Hepatocyte (in vitro differentiated cells): ENCODE measurements at regions not wholly inside any gene's neighbourhood (a gene's known extent, or its start where the extent isn't known, plus 50 kb on each side); places are given as distances from the start of the nearest gene placed in this dataset.

Source experiments
- DNase-seq: peaks from one replicate; pipeline ENCODE4 v3.0.0-alpha.2; 2016; ENCODE audit warnings: low spot score
- H2AFZ ChIP-seq: fragments of 200-600 bp; sonication (generic); 2 replicates; pipeline ENCODE4 v1.6.0; 2016; ENCODE audit warnings: antibody characterized with exemption, mild to moderate bottlenecking
- H3K27ac ChIP-seq: fragments of 200-600 bp; sonication (generic); 2 replicates; pipeline ENCODE4 v1.5.1; 2016; ENCODE audit warnings: mild to moderate bottlenecking
- H3K27me3 ChIP-seq: fragments of 200-600 bp; sonication (generic); 2 replicates; pipeline ENCODE4 v1.6.1; 2016
- H3K36me3 ChIP-seq: fragments of 200-600 bp; sonication (generic); replicated peaks from 2 replicates; pipeline ENCODE4 v1.5.1; 2016; ENCODE audit warnings: low read depth; ENCODE audit not compliant: insufficient read depth
- H3K4me1 ChIP-seq: fragments of 200-600 bp; sonication (generic); 2 replicates; pipeline ENCODE4 v1.5.1; 2016; ENCODE audit warnings: mild to moderate bottlenecking, moderate library complexity; ENCODE audit not compliant: insufficient read depth
- H3K4me2 ChIP-seq: fragments of 200-600 bp; sonication (generic); 2 replicates; pipeline ENCODE4 v1.6.0; 2016
- H3K4me3 ChIP-seq: fragments of 200-600 bp; sonication (generic); 2 replicates; pipeline ENCODE4 v1.5.1; 2016; ENCODE audit warnings: mild to moderate bottlenecking
- H3K79me2 ChIP-seq: fragments of 200-600 bp; sonication (generic); 2 replicates; pipeline ENCODE4 v1.6.0; 2017; ENCODE audit warnings: mild to moderate bottlenecking
- H3K9me2 ChIP-seq: fragments of 200-600 bp; sonication (generic); replicated peaks from 2 replicates; pipeline ENCODE4 v1.6.0; 2017; ENCODE audit warnings: mild to moderate bottlenecking; ENCODE audit not compliant: insufficient read depth
- H3K9me3 ChIP-seq: fragments of 200-600 bp; sonication (generic); 2 replicates; pipeline ENCODE4 v1.5.1; 2016; ENCODE audit warnings: low read depth, mild to moderate bottlenecking
- H4K20me1 ChIP-seq: fragments of 200-600 bp; sonication (generic); 2 replicates; pipeline ENCODE4 v1.6.0; 2016; ENCODE audit warnings: mild to moderate bottlenecking; ENCODE audit not compliant: insufficient read depth, poor library complexity, severe bottlenecking
- EZH2 ChIP-seq: fragments of 200-600 bp; sonication (generic); IDR thresholded peaks from 2 replicates; pipeline ENCODE4 v1.6.1; 2016; ENCODE audit warnings: antibody characterized with exemption, mild to moderate bottlenecking, borderline replicate concordance
- EZH2phosphoT487 ChIP-seq: fragments of 200-600 bp; sonication (generic); IDR thresholded peaks from one replicate; pipeline ENCODE4 v1.6.1; 2018; ENCODE audit warnings: antibody characterized with exemption, mild to moderate bottlenecking, low read depth, moderate library complexity; ENCODE audit not compliant: unreplicated experiment, severe bottlenecking
- WGBS: methylation state at CpG from one replicate; pipeline ENCODE4 v1.1.6; 2016; ENCODE audit warnings: low lambda C conversion rate; ENCODE audit errors: missing lambda C conversion rate; 5-methylcytosine and 5-hydroxymethylcytosine counted together
- TF ChIP-seq, protein P1 (sequence below): fragments of 200-600 bp; sonication (generic); IDR thresholded peaks from 2 replicates; pipeline ENCODE4 v1.5.1; 2016; ENCODE audit warnings: antibody characterized with exemption, mild to moderate bottlenecking; ENCODE audit not compliant: poor library complexity

GRCh38 chr2:238711346-238711745 lies 136.5 kb upstream of the TWIST2 start:
- Histone ChIP-seq H3K27me3 (no peaks in the 10 kb centered on the region), H2AFZ (no peak overlapping the region), H3K4me3 (no peak overlapping the region), H3K36me3 (no peaks in the 10 kb centered on the region), H3K27ac (no peak overlapping the region), H3K9me3 (no peaks in the 10 kb centered on the region), H3K4me2 (no peak overlapping the region), H3K9me2 (no peaks in the 10 kb centered on the region), H3K79me2 (no peaks in the 10 kb centered on the region), H3K4me1 (no peaks in the 10 kb centered on the region), H4K20me1 (no peaks in the 10 kb centered on the region)
- DNase-seq = no peak
- 89% methylated on average over 5 of the region's 5 CpGs for WGBS
- TF ChIP-seq EZH2phosphoT487 (no peak), EZH2 (no peak)
- TF ChIP-seq, protein P1, sequence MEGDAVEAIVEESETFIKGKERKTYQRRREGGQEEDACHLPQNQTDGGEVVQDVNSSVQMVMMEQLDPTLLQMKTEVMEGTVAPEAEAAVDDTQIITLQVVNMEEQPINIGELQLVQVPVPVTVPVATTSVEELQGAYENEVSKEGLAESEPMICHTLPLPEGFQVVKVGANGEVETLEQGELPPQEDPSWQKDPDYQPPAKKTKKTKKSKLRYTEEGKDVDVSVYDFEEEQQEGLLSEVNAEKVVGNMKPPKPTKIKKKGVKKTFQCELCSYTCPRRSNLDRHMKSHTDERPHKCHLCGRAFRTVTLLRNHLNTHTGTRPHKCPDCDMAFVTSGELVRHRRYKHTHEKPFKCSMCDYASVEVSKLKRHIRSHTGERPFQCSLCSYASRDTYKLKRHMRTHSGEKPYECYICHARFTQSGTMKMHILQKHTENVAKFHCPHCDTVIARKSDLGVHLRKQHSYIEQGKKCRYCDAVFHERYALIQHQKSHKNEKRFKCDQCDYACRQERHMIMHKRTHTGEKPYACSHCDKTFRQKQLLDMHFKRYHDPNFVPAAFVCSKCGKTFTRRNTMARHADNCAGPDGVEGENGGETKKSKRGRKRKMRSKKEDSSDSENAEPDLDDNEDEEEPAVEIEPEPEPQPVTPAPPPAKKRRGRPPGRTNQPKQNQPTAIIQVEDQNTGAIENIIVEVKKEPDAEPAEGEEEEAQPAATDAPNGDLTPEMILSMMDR = no peak

DNA sequence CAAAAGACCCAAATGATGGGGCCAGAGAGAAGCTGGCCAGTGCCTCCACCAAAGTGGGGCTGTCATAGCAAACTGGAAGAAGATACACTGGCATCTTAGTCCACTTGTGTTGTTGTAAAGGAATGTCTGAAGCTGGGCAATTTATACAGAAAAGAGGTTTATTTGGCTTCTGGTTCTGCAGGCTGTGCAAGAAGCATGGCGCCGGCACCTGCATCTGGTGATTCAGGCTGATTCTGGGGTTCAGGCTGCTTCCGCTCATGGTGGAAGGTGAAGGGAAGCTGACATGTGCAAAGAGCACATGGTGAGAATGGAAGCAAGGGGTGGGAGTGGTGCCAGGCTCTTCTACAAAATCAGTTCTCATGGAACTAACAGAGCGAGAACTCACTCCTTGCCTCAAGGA lies 135.9 kb upstream of the TWIST2 start:
- H3K4me1 ChIP-seq = no peaks in the 10 kb centered on the region
- H3K9me3 ChIP-seq = no peaks in the 10 kb centered on the region
- TF ChIP-seq, protein P1 = no peak
- TF ChIP-seq EZH2phosphoT487 (no peak), EZH2 (no peak)
- H4K20me1 ChIP-seq = no peaks in the 10 kb centered on the region
- H3K27me3 ChIP-seq = no peaks in the 10 kb centered on the region
- no peak overlapping the region for H3K4me3 ChIP-seq
- 100% methylated on average over 4 of the region's 4 CpGs for WGBS
- no peak overlapping the region for H2AFZ ChIP-seq
- no peaks in the 10 kb centered on the region for H3K36me3 ChIP-seq
- H3K9me2 ChIP-seq = no peaks in the 10 kb centered on the region
- no peak overlapping the region for H3K27ac ChIP-seq
- no peaks in the 10 kb centered on the region for H3K79me2 ChIP-seq
- no peak for DNase-seq
- no peak overlapping the region for H3K4me2 ChIP-seq

- Histone ChIP-seq H3K4me3 (no peak overlapping the region), H3K9me3 (no peaks in the 10 kb centered on the region), H3K79me2 (no peaks in the 10 kb centered on the region), H2AFZ (no peak overlapping the region), H4K20me1 (no peaks in the 10 kb centered on the region), H3K4me1 (no peaks in the 10 kb centered on the region), H3K27ac (no peak overlapping the region), H3K36me3 (no peaks in the 10 kb centered on the region), H3K4me2 (no peak overlapping the region), H3K9me2 (no peaks in the 10 kb centered on the region), H3K27me3 (no peaks in the 10 kb centered on the region)
- TF ChIP-seq EZH2phosphoT487 (no peak), EZH2 (no peak)
- TF ChIP-seq, protein P1 = no peak
- DNase-seq = no peak
- WGBS = 95% methylated on average over 6 of the region's 6 CpGs
Measured at GRCh38 chr2:238713198-238713826, 134.6 kb upstream of the TWIST2 start.

- WGBS = 81% methylated on average over 9 of the region's 9 CpGs
- Histone ChIP-seq H3K9me3 (no peaks in the 10 kb centered on the region), H3K4me2 (no peak overlapping the region), H3K27ac (no peak overlapping the region), H4K20me1 (no peaks in the 10 kb centered on the region), H2AFZ (no peak overlapping the region), H3K4me3 (no peak overlapping the region), H3K4me1 (no peaks in the 10 kb centered on the region), H3K27me3 (no peaks in the 10 kb centered on the region), H3K79me2 (no peaks in the 10 kb centered on the region), H3K9me2 (no peaks in the 10 kb centered on the region), H3K36me3 (no peaks in the 10 kb centered on the region)
- TF ChIP-seq EZH2 = no peak
- TF ChIP-seq, protein P1 = no peak
- no peak for TF ChIP-seq EZH2phosphoT487
- no peak for DNase-seq
Measured at GRCh38 chr2:238714038-238714528, 133.8 kb upstream of the TWIST2 start.
